Retinal pigment epithelial cell (primary cell): ENCODE measurements at regions not wholly inside any gene's neighbourhood (a gene's known extent, or its start where the extent isn't known, plus 50 kb on each side); places are given as distances from the start of the nearest gene placed in this dataset.

Experiments
- DNase-seq: peaks from one replicate; pipeline ENCODE4 v3.0.0-alpha.2; 2010; ENCODE audit warnings: low read depth
- H3K4me3 ChIP-seq: 2 replicates; pipeline ENCODE4 v1.5.1; 2011; ENCODE audit warnings: mild to moderate bottlenecking, low read length, control low read depth, moderate library complexity
- TF ChIP-seq, protein P1 (sequence below): conservative IDR thresholded peaks from 2 replicates; pipeline ENCODE4 v1.5.1; 2011; ENCODE audit warnings: low read depth, low read length, control low read depth, inconsistent platforms

DNA sequence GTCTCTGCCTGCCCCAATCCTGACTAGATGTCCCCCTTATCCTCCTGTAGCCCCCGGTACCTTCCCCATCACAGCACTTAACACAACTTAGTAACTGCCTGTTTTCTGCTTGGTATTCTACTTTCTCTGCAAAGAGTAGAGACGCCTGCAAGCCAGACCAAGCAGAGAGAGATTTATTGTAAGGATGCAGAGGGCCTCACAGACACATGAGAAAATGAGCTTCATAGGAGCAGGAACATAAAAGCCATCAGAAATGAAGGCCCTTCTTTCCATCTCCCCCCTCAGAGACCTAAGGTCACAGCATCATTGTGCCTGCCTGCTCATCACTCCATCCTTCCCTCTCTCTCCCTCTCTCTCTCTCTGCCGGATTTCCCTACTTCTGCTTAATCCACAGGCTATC is 305.7 kb upstream of the NOCT start:
- TF ChIP-seq, protein P1, sequence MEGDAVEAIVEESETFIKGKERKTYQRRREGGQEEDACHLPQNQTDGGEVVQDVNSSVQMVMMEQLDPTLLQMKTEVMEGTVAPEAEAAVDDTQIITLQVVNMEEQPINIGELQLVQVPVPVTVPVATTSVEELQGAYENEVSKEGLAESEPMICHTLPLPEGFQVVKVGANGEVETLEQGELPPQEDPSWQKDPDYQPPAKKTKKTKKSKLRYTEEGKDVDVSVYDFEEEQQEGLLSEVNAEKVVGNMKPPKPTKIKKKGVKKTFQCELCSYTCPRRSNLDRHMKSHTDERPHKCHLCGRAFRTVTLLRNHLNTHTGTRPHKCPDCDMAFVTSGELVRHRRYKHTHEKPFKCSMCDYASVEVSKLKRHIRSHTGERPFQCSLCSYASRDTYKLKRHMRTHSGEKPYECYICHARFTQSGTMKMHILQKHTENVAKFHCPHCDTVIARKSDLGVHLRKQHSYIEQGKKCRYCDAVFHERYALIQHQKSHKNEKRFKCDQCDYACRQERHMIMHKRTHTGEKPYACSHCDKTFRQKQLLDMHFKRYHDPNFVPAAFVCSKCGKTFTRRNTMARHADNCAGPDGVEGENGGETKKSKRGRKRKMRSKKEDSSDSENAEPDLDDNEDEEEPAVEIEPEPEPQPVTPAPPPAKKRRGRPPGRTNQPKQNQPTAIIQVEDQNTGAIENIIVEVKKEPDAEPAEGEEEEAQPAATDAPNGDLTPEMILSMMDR, result no peak
- H3K4me3 ChIP-seq, result no peak overlapping the region
- no peak for DNase-seq

DNA sequence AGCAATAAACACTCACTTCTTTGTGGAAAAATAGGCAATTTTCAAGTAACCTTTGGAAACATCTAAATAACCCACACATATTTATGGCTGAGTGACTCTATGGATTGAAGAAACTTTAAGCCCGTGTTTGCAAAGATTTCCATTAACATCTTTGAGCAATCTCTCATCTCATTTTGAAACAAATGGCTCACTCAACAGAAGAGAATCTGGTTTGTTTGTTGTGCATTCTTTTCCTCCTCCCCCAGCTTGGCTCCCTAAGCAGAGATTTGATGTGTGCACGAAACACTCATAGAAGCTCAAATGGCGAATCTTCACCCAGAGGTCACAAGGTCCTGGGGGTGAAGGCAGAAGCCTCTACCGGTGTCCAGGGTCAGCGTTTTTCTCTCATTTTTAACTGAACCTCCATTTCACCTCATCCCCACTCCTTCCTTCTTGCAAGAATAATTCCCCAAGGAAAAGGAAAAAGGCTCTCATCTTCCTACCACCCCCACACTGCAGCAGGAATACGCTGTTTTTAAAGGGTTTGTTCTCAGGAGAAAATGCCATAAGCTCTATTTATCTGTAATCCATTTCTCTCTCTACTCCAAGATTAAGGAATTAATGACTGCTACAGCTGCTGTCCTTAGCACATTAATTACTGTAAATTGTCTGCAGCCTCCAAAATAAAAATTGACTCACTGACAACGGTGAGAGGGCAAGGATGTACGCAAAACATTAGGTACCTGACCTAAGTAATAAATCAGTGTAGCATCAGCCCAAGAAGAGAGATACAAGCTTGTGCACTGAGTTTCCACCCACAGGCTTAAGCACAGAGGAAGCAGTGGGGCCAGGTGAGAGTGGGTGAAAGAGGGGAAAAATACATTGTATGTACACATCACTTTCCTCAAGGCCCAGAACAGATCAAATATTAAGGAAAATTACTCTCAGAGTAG is 307.6 kb upstream of the NOCT start:
- DNase-seq, result no peak
- TF ChIP-seq, protein P1, result no peak
- no peak overlapping the region for H3K4me3 ChIP-seq

DNA sequence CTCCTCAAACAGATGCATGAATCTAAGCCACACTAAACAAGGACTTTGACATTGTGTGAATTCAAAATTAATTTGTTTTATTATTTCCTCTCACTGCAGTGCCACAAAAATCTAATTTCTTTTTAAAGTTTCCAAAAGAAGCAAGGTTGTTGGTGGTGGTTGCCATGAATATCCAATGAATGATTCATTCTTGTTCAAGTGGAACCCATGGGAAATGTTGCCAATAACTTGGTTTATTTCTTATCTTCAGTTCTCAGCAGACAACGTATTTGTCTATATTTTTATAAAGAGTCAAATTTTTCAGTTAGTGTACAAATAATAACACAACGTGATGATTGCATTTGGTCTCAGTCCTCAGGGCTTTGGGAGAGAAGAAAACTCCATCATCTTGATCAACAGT is 309.4 kb upstream of the NOCT start:
- TF ChIP-seq, protein P1, result no peak
- no peak for DNase-seq
- no peak overlapping the region for H3K4me3 ChIP-seq

DNA sequence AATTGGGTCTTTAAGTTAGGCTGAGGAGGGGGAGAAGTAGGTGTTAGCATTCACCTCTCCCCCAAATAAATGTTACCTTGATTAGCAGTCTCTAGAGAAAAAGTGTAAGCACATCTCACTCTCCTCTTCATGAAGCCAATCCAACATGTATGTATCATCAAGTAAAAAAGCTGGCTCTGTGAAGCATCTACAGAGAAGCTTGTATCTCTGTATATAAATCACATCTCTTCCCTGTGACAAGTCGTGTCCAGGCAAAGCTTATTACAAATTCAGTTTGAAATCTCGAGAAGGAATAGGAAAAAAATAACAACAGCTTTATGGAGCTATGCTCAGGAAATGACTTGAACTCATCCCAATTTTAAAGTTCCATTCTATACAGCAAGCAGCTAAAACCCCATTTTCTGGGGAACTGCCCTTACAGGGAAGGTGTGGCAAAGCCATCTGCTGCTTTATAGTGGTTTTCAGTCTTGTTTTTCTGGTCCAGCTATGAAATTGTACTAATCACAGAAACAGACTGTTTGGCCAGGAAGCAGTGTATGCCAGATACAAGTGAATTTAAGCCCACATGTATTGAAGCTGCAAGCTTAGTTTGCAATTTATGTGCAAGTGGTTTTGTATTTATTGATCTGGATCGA is 313.3 kb upstream of the NOCT start:
- no peak overlapping the region for H3K4me3 ChIP-seq
- no peak for DNase-seq
- TF ChIP-seq, protein P1, result no peak

DNA sequence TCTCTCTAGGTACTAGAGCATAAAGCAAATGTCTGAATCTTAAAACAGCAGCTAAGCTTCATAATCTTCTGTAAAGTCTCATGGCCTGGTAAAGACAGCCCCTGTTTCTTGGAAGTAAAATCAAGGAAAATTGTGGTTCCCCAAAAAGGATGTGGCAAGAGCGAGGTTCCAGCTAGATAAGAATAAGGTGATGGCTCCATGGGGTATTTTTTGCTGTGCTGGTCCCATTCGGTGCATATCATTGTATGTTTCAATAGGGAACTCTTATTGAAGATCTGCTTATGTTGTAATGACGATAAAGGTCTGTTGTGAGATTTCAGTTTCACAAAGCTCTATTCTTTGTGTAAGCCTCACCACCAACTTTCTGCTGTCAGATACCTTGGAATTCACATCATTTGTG is 316.9 kb upstream of the NOCT start:
- DNase-seq, result no peak
- TF ChIP-seq, protein P1, result no peak
- no peak overlapping the region for H3K4me3 ChIP-seq

DNA sequence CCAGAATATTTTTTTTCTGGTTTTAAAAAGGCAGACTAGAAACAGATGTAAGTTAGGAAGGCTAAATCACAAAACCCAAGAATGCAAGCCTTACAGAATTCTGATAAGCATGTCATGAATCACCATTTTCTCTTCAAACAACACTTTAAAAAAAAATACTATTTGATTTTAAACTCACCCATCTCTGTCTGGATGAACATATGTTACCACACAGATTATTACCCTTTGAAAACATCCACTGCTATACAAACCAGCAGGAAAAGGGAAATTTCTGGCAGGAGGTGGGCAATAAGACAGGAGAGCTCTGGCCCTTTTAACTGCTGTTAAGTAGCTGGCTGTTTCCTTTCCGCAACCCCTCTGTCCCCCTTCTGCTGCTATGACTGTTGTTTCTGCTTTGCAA is 317.7 kb upstream of the NOCT start:
- TF ChIP-seq, protein P1, result no peak
- H3K4me3 ChIP-seq, result no peak overlapping the region
- DNase-seq, result no peak
